Naive thymus-derived CD8-positive, alpha-beta T cell (primary cell): ENCODE measurements at regions not wholly inside any gene's neighbourhood (a gene's known extent, or its start where the extent isn't known, plus 50 kb on each side); places are given as distances from the start of the nearest gene placed in this dataset.

Experiments used
- ATAC-seq, 2 donors: fragments of 150-1000 bp; cut with Tn5 transposase in 1 of 2; sonication (Bioruptor Pico), chemical (Tn5 transposase) in 1 of 2; 1 replicate in 1 of 2; 2 replicates in 1 of 2; pipeline ENCODE4 v1.10.0; 2021; ENCODE audit warnings: mild to moderate bottlenecking in 2 of 2, moderate library complexity in 2 of 2
- POLR2A ChIA-PET: fragments of 350-600 bp; sonication (Branson Sonifier 250); formaldehyde crosslinking; loops from one replicate; lab custom pipeline; 2021; ENCODE audit warnings: antibody characterized with exemption; lab: Charles Lee
- DNase-seq, 10 donors: peaks; one replicate each; pipeline versions ENCODE4 v3.0.0 to v3.0.0-alpha.2; 2020 to 2022
- H3K27ac Mint-ChIP-seq, 10 donors: one replicate each; pipeline ENCODE4 v1.8.0; 2020 to 2022; ENCODE audit warnings: mild to moderate bottlenecking in 10 of 10, mixed read lengths in 10 of 10, moderate library complexity in 4 of 10, inconsistent platforms in 1 of 10
- H3K27me3 Mint-ChIP-seq, 5 donors: one replicate each; pipeline ENCODE4 v1.8.0; 2021 to 2022; ENCODE audit warnings: mixed read lengths in 5 of 5
- H3K36me3 Mint-ChIP-seq, 3 donors: one replicate each; pipeline ENCODE4 v1.8.0; 2020 to 2022; ENCODE audit warnings: mixed read lengths in 3 of 3, mild to moderate bottlenecking in 2 of 3, inconsistent platforms in 1 of 3
- H3K4me1 Mint-ChIP-seq, 4 donors: one replicate each; pipeline ENCODE4 v1.8.0; 2021 to 2022; ENCODE audit warnings: mixed read lengths in 4 of 4
- H3K4me3 Mint-ChIP-seq, 10 donors: one replicate each; pipeline ENCODE4 v1.8.0; 2020 to 2022; ENCODE audit warnings: mild to moderate bottlenecking in 10 of 10, mixed read lengths in 10 of 10, moderate library complexity in 6 of 10, inconsistent platforms in 1 of 10
- H3K9me3 Mint-ChIP-seq, 9 donors: one replicate each; pipeline ENCODE4 v1.8.0; 2020 to 2022; ENCODE audit warnings: mixed read lengths in 9 of 9, mild to moderate bottlenecking in 3 of 9, inconsistent platforms in 1 of 9, moderate library complexity in 1 of 9

- Mint-ChIP-seq H3K4me1 (peaks cover 28 to 81% (median 59%) of the 10 kb centered on the region in 4 donors), H3K4me3 (no peak overlapping the region), H3K27me3 (no peaks in the 10 kb centered on the region), H3K27ac (peak overlapping the region in 3 of 10 donors; percentile 15 to 99 (median 31)), H3K9me3 (no peaks in the 10 kb centered on the region), H3K36me3 (no peaks in the 10 kb centered on the region)
- ATAC-seq (no peak), DNase-seq (no peak)
- POLR2A ChIA-PET, result interaction anchor here (0.9 to 5.8 kb wide), 3 partner anchors 11 to 74 kb away, joined by 3 to 47 read pairs (median 7); partner anchors contain the start of gene ITM2B
Measured at GRCh38 chr13:48159401-48159800, 64.5 kb upstream of the MED4 start.

DNA sequence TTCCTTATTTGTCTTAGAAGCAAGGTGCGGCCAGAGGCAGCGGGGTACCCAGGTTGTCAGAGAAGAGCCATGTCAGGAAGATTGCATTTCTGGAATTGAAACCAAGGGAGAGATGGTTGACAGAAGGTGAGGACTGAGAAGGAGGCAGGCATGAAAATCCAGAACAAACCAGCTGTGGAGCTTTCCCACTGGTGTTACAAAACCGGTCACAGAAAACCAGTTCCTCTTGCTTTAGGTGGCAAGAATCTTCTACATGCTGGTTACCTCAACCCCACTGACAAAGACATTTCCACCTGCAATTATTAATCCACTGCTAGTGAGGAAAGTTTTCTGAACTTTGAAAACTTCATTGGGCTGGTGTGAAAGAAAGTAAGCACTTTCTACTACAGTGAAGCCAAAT, 64.0 kb upstream of the MED4 start:
- Mint-ChIP-seq H3K4me3 (peak overlapping the region in 3 of 10 donors; percentile 6 to 62 (median 41)), H3K27me3 (no peaks in the 10 kb centered on the region), H3K27ac (peak overlapping the region in 9 of 10 donors; percentile 19 to 99 (median 89)), H3K9me3 (no peaks in the 10 kb centered on the region), H3K4me1 (peaks cover 31 to 85% (median 64%) of the 10 kb centered on the region in 4 donors), H3K36me3 (no peaks in the 10 kb centered on the region)
- POLR2A ChIA-PET, result interaction anchor here (0.9 to 6.3 kb wide), 5 partner anchors 11 to 74 kb away, joined by 3 to 85 read pairs (median 7); partner anchors contain the start of gene ITM2B
- ATAC-seq (no peak), DNase-seq (no peak)

DNA sequence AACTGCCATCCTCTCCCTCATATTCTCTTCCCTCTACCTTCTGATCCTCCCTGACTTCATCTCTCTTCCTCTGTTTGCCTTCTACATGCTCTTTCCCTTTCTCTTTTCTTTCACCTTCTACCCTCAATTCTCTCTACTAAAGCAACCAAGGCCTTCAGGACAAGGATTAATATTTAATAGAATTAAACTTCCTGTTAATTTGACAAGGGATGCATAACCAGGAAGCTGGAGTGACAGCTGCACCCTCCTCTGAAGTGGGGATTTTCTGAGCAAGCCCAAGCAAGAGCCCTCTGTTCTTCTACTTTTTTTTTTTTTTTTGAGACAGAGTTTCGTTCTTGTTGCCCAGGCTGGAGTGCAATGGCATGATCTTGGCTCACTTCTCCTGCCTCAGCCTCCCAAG, 63.4 kb upstream of the MED4 start:
- POLR2A ChIA-PET, result interaction anchor here (1.7 to 6.3 kb wide), 5 partner anchors 10 to 79 kb away, joined by 5 to 85 read pairs (median 15); partner anchors contain the start of gene ITM2B

DNA sequence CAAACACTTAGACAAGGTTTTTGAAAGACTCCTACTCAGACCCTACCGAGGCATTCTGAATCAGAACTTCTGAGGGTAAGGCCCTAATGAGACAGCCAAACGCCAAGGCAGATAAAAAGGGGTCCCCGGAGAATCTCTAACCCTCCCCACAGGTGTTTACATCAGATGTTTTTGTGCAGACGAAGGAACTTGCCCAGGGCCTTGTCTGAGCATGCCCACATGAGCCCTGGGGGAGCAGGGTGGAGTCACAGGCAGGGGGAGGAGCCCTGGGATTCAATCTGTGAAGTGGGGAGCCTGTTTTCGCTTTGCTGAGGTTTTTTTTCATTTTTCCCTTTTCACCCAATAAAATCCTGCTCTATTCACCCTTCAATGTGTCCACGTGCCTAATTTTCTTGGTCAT, 61.6 kb upstream of the MED4 start:
- DNase-seq (peak; percentile 53 to 93 (median 78)), ATAC-seq (peak; percentile 82 to 85)
- H3K36me3 Mint-ChIP-seq, result no peaks in the 10 kb centered on the region
- H3K27me3 Mint-ChIP-seq, result no peaks in the 10 kb centered on the region
- H3K4me3 Mint-ChIP-seq, result peak overlapping the region; percentile 57 to 89 (median 78)
- H3K27ac Mint-ChIP-seq, result peak overlapping the region; percentile 93 to 99 (median 97)
- POLR2A ChIA-PET, result interaction anchor here (0.9 to 6.3 kb wide), 14 partner anchors 13 to 376 kb away, joined by 3 to 85 read pairs (median 6); partner anchors contain the start of genes ITM2B and RCBTB2
- peaks cover 46 to 97% (median 85%) of the 10 kb centered on the region in 4 donors for H3K4me1 Mint-ChIP-seq
- no peaks in the 10 kb centered on the region for H3K9me3 Mint-ChIP-seq

More for the DNA sequence above, 63.4 kb upstream of the MED4 start:
- H3K27ac Mint-ChIP-seq, result peak overlapping the region; percentile 65 to 99 (median 89)
- DNase-seq, result no peak
- H3K36me3 Mint-ChIP-seq, result no peaks in the 10 kb centered on the region
- no peaks in the 10 kb centered on the region for H3K27me3 Mint-ChIP-seq
- no peak for ATAC-seq
- H3K9me3 Mint-ChIP-seq, result no peaks in the 10 kb centered on the region
- peaks cover 36 to 92% (median 69%) of the 10 kb centered on the region in 4 donors for H3K4me1 Mint-ChIP-seq
- H3K4me3 Mint-ChIP-seq, result peak overlapping the region; percentile 4 to 62 (median 34)

DNA sequence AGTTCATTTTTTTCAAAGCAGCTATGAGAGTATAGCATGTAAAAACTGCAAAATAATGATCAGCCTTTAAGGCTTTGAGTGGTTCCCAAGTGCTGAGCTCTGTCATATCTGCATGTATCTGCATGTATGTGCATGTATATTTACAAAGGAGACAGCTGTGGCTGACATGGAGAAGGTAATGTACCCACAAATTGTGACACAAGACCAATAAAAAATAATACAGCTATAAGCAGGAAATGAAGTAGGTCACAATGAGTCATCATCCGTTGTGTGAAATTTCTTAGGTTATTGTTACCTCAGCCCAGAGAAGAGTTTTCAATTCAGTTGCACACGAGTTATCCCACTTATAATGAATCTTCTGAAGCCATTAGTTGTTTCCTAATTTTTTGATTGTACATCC, 60.9 kb upstream of the MED4 start:
- Mint-ChIP-seq H3K4me1 (peaks cover 46 to 95% (median 86%) of the 10 kb centered on the region in 4 donors), H3K27ac (peak overlapping the region; percentile 93 to 99 (median 97)), H3K9me3 (no peaks in the 10 kb centered on the region), H3K27me3 (no peaks in the 10 kb centered on the region), H3K36me3 (no peaks in the 10 kb centered on the region), H3K4me3 (peak overlapping the region; percentile 57 to 89 (median 78))
- peak; percentile 75 to 87 for ATAC-seq
- POLR2A ChIA-PET, result interaction anchor here (0.6 to 6.3 kb wide), 15 partner anchors 11 to 1535 kb away, joined by 3 to 85 read pairs (median 6); partner anchors contain the start of genes EBPL, ITM2B, MED4 and RCBTB2
- DNase-seq, result peak in 9 of 10 donors; percentile 17 to 79 (median 56)

GRCh38 chr13:48154671-48155070, 59.8 kb upstream of the MED4 start:
- H3K27ac Mint-ChIP-seq, result peak overlapping the region; percentile 66 to 99 (median 96)

GRCh38 chr13:48153186-48153585, 58.3 kb upstream of the MED4 start:
- POLR2A ChIA-PET, result interaction anchor here (0.6 to 6.3 kb wide), 3 partner anchors 38 to 82 kb away, joined by 3 to 85 read pairs (median 4); partner anchors contain the start of gene ITM2B
- peaks cover 47 to 91% (median 81%) of the 10 kb centered on the region in 4 donors for H3K4me1 Mint-ChIP-seq
- no peak for ATAC-seq
- peak overlapping the region in 7 of 10 donors; percentile 3 to 77 (median 43) for H3K4me3 Mint-ChIP-seq
- H3K27ac Mint-ChIP-seq, result peak overlapping the region; percentile 89 to 99 (median 96)
- H3K36me3 Mint-ChIP-seq, result no peaks in the 10 kb centered on the region
- peaks cover 0 to 1% (median 0%) of the 10 kb centered on the region in 9 donors for H3K9me3 Mint-ChIP-seq
- no peaks in the 10 kb centered on the region for H3K27me3 Mint-ChIP-seq
- DNase-seq, result no peak

More at GRCh38 chr13:48154671-48155070, 59.8 kb upstream of the MED4 start:
- Mint-ChIP-seq H3K4me1 (peaks cover 48 to 92% (median 84%) of the 10 kb centered on the region in 4 donors), H3K27me3 (no peaks in the 10 kb centered on the region), H3K9me3 (peaks cover 0 to 1% (median 0%) of the 10 kb centered on the region in 9 donors), H3K4me3 (peak overlapping the region in 8 of 10 donors; percentile 29 to 89 (median 68)), H3K36me3 (no peaks in the 10 kb centered on the region)
- DNase-seq, result no peak
- ATAC-seq, result no peak
- POLR2A ChIA-PET, result interaction anchor here (1.0 to 6.3 kb wide), 9 partner anchors 10 to 87 kb away, joined by 3 to 85 read pairs (median 14); partner anchors contain the start of genes ITM2B and MED4

GRCh38 chr13:48151363-48152161, 56.7 kb upstream of the MED4 start:
- peak in 3 of 10 donors; percentile 25 to 43 (median 29) for DNase-seq
- H3K4me1 Mint-ChIP-seq, result peaks cover 48 to 82% (median 77%) of the 10 kb centered on the region in 4 donors
- H3K4me3 Mint-ChIP-seq, result peak overlapping the region; percentile 32 to 79 (median 73)
- H3K27me3 Mint-ChIP-seq, result no peaks in the 10 kb centered on the region
- H3K27ac Mint-ChIP-seq, result peak overlapping the region; percentile 89 to 99 (median 96)
- no peak for ATAC-seq
- H3K36me3 Mint-ChIP-seq, result peaks cover 0 to 2% (median 0%) of the 10 kb centered on the region in 3 donors
- H3K9me3 Mint-ChIP-seq, result peaks cover 0 to 1% (median 0%) of the 10 kb centered on the region in 9 donors
- POLR2A ChIA-PET, result interaction anchor here (3.4 to 4.5 kb wide), 2 partner anchors 25 to 34 kb away, joined by 11 to 19 read pairs; no protein-coding TSS in a partner anchor

GRCh38 chr13:48148454-48148853, 53.5 kb upstream of the MED4 start:
- H3K4me1 Mint-ChIP-seq, result peaks cover 37 to 74% (median 64%) of the 10 kb centered on the region in 4 donors
- H3K27ac Mint-ChIP-seq, result peak overlapping the region; percentile 67 to 91 (median 84)
- ATAC-seq, result no peak
- peaks cover 0 to 3% (median 0%) of the 10 kb centered on the region in 9 donors for H3K9me3 Mint-ChIP-seq
- POLR2A ChIA-PET, result interaction anchor here (0.8 to 4.5 kb wide), 9 partner anchors 9 to 87 kb away, joined by 3 to 19 read pairs (median 6); partner anchors contain the start of gene ITM2B
- H3K4me3 Mint-ChIP-seq, result peak overlapping the region in 5 of 10 donors; percentile 29 to 44 (median 34)
- DNase-seq, result no peak
- H3K36me3 Mint-ChIP-seq, result peaks cover 0 to 4% (median 0%) of the 10 kb centered on the region in 3 donors
- H3K27me3 Mint-ChIP-seq, result no peaks in the 10 kb centered on the region

DNA sequence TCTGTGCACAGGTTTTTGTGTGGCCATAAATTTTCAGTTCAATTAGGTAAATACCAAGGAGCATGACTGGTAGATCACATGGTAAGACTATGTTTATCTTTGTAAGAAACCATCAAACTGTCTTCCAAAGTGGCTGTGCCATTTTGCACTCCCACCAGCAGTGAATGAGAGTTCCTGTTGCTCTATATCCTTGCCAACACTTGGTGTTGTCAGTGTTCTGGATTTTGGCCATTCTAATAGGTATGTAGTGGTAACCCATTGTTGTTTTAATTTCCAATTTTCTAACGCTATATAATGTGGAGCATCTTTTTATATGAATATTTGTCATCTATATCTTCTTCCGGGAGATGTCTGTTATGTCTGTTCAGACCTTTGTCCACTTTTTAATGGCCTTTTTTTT, 51.7 kb upstream of the MED4 start:
- H3K4me1 Mint-ChIP-seq, result peaks cover 30 to 70% (median 55%) of the 10 kb centered on the region in 4 donors
- H3K4me3 Mint-ChIP-seq, result no peak overlapping the region
- DNase-seq, result no peak
- no peak for ATAC-seq
- H3K27me3 Mint-ChIP-seq, result no peaks in the 10 kb centered on the region
- H3K36me3 Mint-ChIP-seq, result peaks cover 0 to 4% (median 0%) of the 10 kb centered on the region in 3 donors
- H3K27ac Mint-ChIP-seq, result peak overlapping the region in 4 of 10 donors; percentile 23 to 54 (median 40)
- POLR2A ChIA-PET, result interaction anchor here (0.9 to 1.1 kb wide), 2 partner anchors 75 to 89 kb away, joined by 3 read pairs; no protein-coding TSS in a partner anchor
- H3K9me3 Mint-ChIP-seq, result peaks cover 0 to 3% (median 0%) of the 10 kb centered on the region in 9 donors

GRCh38 chr13:48146122-48146521, 51.2 kb upstream of the MED4 start:
- POLR2A ChIA-PET, result interaction anchor here (1.9 to 2.1 kb wide), 2 partner anchors 9 to 87 kb away, joined by 7 to 8 read pairs; partner anchors contain the start of gene ITM2B
- H3K4me1 Mint-ChIP-seq, result peaks cover 31 to 66% (median 50%) of the 10 kb centered on the region in 4 donors
- H3K27me3 Mint-ChIP-seq, result no peaks in the 10 kb centered on the region
- peak overlapping the region in 8 of 10 donors; percentile 2 to 91 (median 38) for H3K27ac Mint-ChIP-seq
- no peak for DNase-seq
- ATAC-seq, result no peak
- H3K9me3 Mint-ChIP-seq, result peaks cover 0 to 3% (median 0%) of the 10 kb centered on the region in 9 donors
- H3K36me3 Mint-ChIP-seq, result peaks cover 0 to 4% (median 0%) of the 10 kb centered on the region in 3 donors
- peak overlapping the region in 1 of 10 donors; percentile 7 for H3K4me3 Mint-ChIP-seq
